ENCODE measurements at regions not wholly inside any gene's neighbourhood (a gene's known extent, or its start where the extent isn't known, plus 50 kb on each side); places are given as distances from the start of the nearest gene placed in this dataset.

DNA sequence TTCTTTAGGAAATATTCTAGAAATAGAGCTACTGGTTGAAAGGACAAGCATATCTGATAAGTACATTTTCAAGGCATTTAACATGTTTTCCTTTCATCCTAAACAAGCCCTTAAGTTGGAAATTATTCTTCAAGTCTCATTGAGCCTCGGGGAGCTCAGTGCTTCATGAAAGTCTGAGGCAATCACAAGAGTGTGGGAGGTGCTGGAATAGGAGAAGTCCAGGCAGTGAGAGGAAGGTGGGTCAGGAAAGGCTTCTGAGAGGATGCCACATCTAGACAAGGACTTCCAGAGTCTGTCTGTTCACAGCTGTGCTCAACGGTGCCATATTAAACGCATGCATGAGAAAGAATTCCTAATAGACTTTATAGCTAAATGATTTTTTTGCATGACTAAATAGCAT is 69.8 kb downstream of the CD83 start:
- Histone ChIP-seq H3F3A (ENCODE audit: insufficient read depth, low read length, poor library complexity, severe bottlenecking) (no peaks in the 10 kb centered on the region), H2AFZ (ENCODE audit: low read depth, low read length) (no peak overlapping the region), H4K20me1 (ENCODE audit: insufficient read depth) (no peaks in the 10 kb centered on the region), H3K9me2 (ENCODE audit: insufficient read depth, low read length) (no peaks in the 10 kb centered on the region), H3K4me3 (ENCODE audit: low read length) (no peak overlapping the region), H3K4me2 (ENCODE audit: low read length) (no peak overlapping the region), H3K27me3 (ENCODE audit: insufficient read depth, low read depth, low read length) (no peaks in the 10 kb centered on the region), H3K27ac (ENCODE audit: low read length) (no peak overlapping the region), H3K9ac (ENCODE audit: low read length) (no peak overlapping the region), H3K9me3 (ENCODE audit: low read length) (no peaks in the 10 kb centered on the region), H3K79me2 (replicated peaks; ENCODE audit: insufficient read depth, low read length) (no peaks in the 10 kb centered on the region), H3K36me3 (ENCODE audit: insufficient read depth, low read length) (no peaks in the 10 kb centered on the region)
- no peak for TF ChIP-seq POLR2AphosphoS5 (IDR thresholded peaks at IDR 0.05)
- TF ChIP-seq EZH2 (IDR thresholded peaks at IDR 0.05; ENCODE audit: borderline replicate concordance, insufficient read depth, low read length, poor library complexity, severe bottlenecking): no peak
- TF ChIP-seq RAD21 (conservative IDR thresholded peaks at IDR 0.05): no peak
- TF ChIP-seq SMC3 (conservative IDR thresholded peaks at IDR 0.05; ENCODE audit: poor library complexity): no peak
- TF ChIP-seq, protein P1, sequence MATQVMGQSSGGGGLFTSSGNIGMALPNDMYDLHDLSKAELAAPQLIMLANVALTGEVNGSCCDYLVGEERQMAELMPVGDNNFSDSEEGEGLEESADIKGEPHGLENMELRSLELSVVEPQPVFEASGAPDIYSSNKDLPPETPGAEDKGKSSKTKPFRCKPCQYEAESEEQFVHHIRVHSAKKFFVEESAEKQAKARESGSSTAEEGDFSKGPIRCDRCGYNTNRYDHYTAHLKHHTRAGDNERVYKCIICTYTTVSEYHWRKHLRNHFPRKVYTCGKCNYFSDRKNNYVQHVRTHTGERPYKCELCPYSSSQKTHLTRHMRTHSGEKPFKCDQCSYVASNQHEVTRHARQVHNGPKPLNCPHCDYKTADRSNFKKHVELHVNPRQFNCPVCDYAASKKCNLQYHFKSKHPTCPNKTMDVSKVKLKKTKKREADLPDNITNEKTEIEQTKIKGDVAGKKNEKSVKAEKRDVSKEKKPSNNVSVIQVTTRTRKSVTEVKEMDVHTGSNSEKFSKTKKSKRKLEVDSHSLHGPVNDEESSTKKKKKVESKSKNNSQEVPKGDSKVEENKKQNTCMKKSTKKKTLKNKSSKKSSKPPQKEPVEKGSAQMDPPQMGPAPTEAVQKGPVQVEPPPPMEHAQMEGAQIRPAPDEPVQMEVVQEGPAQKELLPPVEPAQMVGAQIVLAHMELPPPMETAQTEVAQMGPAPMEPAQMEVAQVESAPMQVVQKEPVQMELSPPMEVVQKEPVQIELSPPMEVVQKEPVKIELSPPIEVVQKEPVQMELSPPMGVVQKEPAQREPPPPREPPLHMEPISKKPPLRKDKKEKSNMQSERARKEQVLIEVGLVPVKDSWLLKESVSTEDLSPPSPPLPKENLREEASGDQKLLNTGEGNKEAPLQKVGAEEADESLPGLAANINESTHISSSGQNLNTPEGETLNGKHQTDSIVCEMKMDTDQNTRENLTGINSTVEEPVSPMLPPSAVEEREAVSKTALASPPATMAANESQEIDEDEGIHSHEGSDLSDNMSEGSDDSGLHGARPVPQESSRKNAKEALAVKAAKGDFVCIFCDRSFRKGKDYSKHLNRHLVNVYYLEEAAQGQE (IDR thresholded peaks at IDR 0.05; ENCODE audit: borderline replicate concordance): no peak
- TF ChIP-seq MXI1 (conservative IDR thresholded peaks at IDR 0.05; ENCODE audit: poor library complexity, severe bottlenecking): no peak
- no peak for TF ChIP-seq TAF1 (IDR thresholded peaks at IDR 0.05; ENCODE audit: low read depth)
- TF ChIP-seq EP300 (conservative IDR thresholded peaks at IDR 0.05; ENCODE audit: poor library complexity, severe bottlenecking): no peak
- TF ChIP-seq, protein P2, sequence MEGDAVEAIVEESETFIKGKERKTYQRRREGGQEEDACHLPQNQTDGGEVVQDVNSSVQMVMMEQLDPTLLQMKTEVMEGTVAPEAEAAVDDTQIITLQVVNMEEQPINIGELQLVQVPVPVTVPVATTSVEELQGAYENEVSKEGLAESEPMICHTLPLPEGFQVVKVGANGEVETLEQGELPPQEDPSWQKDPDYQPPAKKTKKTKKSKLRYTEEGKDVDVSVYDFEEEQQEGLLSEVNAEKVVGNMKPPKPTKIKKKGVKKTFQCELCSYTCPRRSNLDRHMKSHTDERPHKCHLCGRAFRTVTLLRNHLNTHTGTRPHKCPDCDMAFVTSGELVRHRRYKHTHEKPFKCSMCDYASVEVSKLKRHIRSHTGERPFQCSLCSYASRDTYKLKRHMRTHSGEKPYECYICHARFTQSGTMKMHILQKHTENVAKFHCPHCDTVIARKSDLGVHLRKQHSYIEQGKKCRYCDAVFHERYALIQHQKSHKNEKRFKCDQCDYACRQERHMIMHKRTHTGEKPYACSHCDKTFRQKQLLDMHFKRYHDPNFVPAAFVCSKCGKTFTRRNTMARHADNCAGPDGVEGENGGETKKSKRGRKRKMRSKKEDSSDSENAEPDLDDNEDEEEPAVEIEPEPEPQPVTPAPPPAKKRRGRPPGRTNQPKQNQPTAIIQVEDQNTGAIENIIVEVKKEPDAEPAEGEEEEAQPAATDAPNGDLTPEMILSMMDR (IDR thresholded peaks at IDR 0.05; ENCODE audit: poor library complexity, severe bottlenecking): no peak

DNA sequence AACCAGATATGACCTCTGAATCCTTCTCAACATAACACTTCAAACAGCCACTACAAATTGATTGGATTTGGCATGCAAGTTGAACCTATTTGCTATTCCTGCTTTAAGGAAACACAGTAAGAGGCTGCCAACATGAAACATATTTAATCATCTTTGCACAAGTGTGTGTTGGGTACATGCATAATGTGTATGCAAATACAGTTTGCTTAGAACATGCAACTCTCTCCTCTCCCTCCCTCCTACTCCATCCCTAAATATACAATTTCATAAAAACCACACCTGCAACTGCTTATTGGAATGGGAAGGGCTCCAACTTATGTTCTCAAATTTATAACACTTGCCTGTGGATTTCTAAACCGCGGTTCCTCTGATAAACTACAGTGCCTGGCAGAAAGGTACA is 71.5 kb downstream of the CD83 start:
- TF ChIP-seq TAF1 (IDR thresholded peaks at IDR 0.05; ENCODE audit: low read depth) (no peak), RAD21 (conservative IDR thresholded peaks at IDR 0.05) (no peak), MXI1 (conservative IDR thresholded peaks at IDR 0.05; ENCODE audit: poor library complexity, severe bottlenecking) (no peak), EZH2 (IDR thresholded peaks at IDR 0.05; ENCODE audit: borderline replicate concordance, insufficient read depth, low read length, poor library complexity, severe bottlenecking) (no peak), EP300 (conservative IDR thresholded peaks at IDR 0.05; ENCODE audit: poor library complexity, severe bottlenecking) (no peak), POLR2AphosphoS5 (IDR thresholded peaks at IDR 0.05) (no peak), SMC3 (conservative IDR thresholded peaks at IDR 0.05; ENCODE audit: poor library complexity) (no peak)
- TF ChIP-seq, protein P1 (IDR thresholded peaks at IDR 0.05; ENCODE audit: borderline replicate concordance): no peak
- TF ChIP-seq, protein P2 (IDR thresholded peaks at IDR 0.05; ENCODE audit: poor library complexity, severe bottlenecking): no peak
- no peak overlapping the region for H2AFZ ChIP-seq (ENCODE audit: low read depth, low read length)
- H3K36me3 ChIP-seq (ENCODE audit: insufficient read depth, low read length): no peaks in the 10 kb centered on the region

More for the DNA sequence above, 71.5 kb downstream of the CD83 start:
- Histone ChIP-seq H3K4me3 (ENCODE audit: low read length) (no peak overlapping the region), H3K27me3 (ENCODE audit: insufficient read depth, low read depth, low read length) (no peaks in the 10 kb centered on the region), H3K4me2 (ENCODE audit: low read length) (no peak overlapping the region), H3F3A (ENCODE audit: insufficient read depth, low read length, poor library complexity, severe bottlenecking) (no peaks in the 10 kb centered on the region), H3K9me2 (ENCODE audit: insufficient read depth, low read length) (no peaks in the 10 kb centered on the region), H3K9ac (ENCODE audit: low read length) (no peak overlapping the region), H3K27ac (ENCODE audit: low read length) (no peak overlapping the region), H4K20me1 (ENCODE audit: insufficient read depth) (no peaks in the 10 kb centered on the region), H3K79me2 (replicated peaks; ENCODE audit: insufficient read depth, low read length) (no peaks in the 10 kb centered on the region), H3K9me3 (ENCODE audit: low read length) (no peaks in the 10 kb centered on the region)
